HG03103 (cell line): ENCODE measurements at regions not wholly inside any gene's neighbourhood (a gene's known extent, or its start where the extent isn't known, plus 50 kb on each side); places are given as distances from the start of the nearest gene placed in this dataset.
A peak's percentile ranks its signal among the peaks of the same experiment; 100 is the strongest.

Experiments
- ATAC-seq: cut with Tn5 transposase; IDR thresholded peaks from one replicate; pipeline ENCODE4 v1.9.1; 2021; ENCODE audit warnings: low read depth; ENCODE audit not compliant: unreplicated experiment

DNA sequence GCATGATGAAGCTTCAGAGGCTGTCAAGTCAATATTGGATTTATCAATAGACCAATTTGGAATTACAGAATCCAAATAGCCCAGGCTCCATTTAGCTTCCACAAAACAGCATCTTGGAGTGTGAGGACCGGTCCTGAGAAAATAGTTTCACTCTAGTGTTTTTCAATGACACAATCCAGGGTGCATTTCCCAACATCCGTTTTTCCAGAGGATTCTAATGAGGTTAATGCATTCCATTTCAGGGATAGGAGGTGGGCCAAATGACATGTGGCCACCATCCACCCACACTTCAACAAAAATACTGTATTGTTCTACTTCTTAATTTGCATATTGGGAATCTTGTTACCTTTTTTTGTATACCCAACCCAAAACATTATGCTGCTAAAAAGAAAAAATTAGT is 229.8 kb upstream of the LDB2 start:
- ATAC-seq: no peak

DNA sequence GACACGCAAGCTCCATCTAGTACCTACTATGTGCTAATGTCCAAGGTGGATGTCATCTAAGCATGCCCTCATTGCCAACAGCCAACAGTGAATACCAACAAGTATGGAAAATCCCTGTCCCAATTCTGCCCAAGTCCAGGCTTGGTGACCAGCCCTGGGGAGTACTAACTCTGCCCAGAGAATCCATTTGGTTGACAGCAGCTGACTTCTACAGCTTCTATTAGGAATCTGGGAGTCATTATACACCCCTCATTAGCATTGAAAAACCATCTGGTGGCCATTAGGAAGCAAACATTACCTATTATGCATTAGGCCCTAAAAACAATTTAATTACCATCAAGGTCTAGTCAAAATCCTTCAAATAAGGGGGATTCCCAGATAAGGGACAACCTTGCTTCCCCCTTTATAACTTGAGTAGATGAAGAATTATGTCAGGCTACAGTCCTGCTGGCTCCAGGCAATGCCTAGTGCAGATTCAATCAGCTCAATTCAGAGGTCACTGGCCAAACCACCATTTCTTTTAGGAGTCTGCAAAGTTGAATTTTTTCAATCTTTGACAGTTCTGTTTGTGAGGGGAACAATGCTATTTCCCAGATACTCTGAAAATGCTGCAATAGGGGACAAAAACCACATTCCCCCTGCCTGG is 228.0 kb upstream of the LDB2 start:
- ATAC-seq: no peak

DNA sequence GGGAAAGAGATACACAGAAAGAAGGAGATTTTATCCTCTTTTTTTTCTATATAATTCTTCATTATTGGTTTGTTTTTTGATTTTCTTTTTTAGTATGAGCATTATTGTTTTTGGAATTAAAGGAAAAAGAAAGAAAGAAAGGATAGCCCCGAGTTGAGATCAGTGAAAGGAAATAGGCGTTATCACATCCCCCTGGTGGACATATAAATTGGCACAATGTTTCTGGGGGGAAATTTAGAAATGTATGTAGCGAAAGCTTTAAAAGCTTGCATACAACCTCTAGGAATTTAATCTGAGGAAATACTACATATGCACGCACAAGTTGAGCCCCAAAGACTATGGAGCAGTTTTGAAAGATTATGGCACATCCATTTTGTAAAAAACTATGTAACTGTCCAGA is 226.3 kb upstream of the LDB2 start:
- no peak for ATAC-seq

DNA sequence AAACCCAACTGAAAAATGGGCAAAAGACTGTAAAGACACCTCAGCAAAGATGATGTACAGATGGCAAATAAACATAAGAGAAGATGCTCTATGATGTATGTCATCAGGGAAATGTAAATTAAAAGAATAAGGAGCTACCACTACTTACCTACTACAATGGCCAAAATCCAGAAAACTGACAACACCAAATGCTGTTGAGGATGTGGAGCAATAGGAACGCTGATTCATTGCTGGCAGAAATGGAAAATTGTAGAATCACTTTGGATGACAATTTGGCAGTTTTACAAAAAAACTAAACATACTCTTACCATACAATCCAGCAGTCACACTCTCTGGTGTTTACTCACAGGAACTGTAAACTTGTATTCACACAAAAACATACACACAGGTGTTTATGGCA is 222.3 kb upstream of the LDB2 start:
- no peak for ATAC-seq

DNA sequence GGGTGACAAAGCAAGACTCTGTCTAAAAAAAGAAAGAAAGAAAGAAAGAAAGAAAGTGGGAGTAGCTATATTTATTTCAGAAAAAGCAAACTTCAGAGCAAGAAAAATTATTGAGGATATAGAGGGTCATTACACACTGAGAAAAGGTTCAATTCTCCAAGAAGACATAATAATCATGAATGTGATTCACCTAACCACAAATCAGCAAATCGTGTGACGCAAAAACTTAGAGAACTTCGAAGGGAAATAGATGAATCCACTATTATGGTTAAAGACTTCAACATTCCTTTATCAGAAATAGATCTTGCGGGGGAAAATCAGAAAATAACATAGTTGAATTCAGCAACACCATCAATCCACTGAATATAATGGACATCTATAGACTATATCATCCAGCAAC is 219.3 kb upstream of the LDB2 start:
- no peak for ATAC-seq

DNA sequence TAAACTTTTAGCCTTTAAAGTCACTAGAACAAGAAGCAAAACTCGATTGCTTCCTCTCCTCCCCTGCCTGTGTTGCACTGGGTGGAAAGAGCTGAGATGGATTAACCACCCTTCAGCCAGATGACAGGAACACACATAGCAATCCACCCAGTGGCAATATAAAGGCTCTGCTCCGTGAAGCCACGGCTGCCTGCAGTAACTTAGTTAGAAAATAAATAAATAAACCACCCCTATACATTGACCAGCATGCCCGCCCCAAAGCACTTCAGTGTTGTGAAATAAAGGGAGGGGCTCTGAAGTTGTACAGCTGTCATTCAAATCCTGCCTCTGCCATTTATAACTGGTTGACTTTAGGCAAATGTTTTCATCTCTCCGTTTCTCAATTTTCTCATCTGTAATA is 217.1 kb upstream of the LDB2 start:
- no peak for ATAC-seq

DNA sequence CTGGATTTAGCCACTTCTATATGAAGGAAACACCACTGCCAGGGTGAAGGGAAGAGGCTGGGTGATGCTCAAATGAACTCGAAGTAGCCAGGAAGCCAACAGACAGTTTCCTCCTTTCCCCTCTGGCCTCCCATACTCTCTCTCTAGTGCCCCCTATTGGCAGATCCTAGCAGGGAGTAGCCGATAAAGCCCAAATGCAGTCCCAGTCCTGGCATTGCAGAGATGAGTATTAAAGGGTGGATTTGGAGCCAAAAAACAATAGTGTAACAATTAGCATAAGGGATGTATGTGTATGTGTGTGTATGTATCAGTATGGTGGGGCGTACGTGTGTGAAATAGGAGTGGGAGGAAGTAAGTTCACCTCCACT is 213.8 kb upstream of the LDB2 start:
- no peak for ATAC-seq

DNA sequence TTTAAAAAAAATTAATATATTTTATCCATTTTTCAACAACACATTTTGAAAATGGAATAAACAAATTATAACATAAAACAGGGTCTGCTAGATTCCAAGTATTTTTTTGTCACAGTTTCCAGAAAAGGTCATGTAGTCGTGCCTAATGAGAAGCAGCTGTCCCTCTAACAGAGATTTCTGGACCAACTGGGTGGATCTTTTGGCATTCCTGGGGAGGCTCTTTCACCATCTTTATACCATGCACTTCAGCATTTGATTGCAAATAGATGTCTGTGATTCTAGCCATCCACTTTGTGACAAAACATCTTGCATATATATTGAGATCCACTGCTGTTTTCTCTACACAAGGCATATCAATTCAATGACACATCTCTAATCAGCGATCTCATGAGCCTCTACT is 210.7 kb upstream of the LDB2 start:
- ATAC-seq: no peak

DNA sequence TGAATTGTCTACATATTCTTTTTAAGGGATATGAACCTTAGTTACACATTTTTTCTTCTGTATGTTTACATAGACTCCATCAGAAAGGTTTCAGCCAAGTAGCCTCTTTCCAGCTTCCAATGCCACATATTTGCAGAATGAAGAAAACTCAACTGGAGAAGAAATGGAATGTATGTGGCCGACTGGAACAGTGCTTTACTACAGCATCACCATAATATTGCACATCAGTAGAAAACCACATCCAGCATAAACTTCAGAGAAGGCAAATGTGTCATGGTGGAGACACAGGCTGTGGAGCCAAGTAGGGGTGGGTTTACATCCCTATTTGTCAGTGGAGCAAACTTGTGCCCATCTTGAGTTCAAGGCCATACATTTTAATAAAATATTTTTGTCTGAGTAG is 204.8 kb upstream of the LDB2 start:
- no peak for ATAC-seq

DNA sequence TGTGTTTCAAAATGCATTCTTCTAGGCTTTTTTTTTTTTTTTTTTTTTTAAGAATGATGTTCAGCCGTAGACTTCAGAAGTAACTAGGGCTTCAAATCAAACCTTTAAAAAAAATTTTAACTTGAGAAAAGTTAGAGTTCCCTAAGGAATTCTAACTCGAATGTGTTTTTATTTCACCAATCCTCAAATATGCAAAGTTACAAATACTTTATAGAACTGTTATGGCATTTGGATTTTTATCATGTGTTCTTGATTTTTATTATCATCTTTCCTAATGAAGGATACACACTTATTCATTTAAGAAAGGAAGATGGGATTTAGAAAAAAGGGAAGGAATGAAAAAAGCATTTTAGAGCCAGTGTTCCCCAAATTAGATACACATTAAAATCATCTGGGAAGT is 200.6 kb upstream of the LDB2 start:
- no peak for ATAC-seq

DNA sequence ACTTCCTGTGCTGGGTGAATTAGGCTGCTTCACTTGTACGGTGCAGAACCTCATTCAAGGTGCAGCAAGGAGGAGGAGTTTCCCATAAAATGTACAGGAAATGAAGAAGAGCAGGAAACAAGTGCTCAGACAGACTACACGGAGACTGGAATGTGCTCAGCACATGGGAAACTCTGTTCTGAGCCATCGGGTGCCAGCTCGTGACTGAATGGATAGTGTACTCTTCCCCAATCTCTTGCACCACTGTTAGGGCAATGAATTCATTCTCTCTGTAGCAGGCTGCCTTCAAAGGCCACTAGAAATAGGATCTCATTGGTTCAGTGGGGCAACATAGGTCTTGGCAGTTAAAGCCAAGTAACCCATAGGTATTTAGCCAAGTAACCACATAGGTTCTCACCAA is 200.0 kb upstream of the LDB2 start:
- no peak for ATAC-seq

DNA sequence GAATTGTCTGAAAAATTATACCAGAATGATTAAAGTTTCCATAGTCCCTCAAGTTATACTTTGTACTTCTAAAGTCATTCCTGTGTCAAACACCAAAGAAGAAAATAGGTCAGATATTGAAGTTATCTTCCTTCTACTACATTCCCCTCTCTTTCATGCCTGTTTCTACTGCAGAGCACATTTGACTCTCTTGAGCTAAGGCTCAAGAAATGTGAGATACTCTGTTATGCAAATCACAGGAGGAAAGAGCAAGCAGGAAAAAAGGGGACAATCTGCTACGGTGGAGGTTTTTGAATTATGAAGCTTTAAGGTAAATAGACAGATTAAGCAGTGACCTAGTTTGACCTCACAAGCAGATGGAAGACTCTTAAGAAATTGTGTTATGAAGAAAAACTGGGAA is 198.9 kb upstream of the LDB2 start:
- ATAC-seq: no peak

DNA sequence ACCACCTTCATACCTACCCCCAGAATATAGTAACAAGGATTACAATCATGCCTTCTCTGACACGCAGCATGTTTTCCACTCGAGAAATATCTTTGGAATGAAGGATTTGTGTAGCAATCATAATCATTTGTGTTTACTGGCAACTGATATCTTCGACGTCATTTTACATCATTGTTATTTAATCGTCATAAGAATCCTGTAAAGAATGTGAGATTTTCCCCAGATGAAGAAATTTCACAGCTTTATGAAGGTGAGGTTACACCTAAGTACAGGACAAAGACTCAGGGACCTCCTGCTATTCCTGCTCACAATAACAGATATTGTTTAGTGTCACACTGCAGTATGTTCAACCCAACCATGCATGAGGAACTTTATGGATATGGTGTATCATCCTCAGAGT is 198.2 kb upstream of the LDB2 start:
- ATAC-seq: no peak

DNA sequence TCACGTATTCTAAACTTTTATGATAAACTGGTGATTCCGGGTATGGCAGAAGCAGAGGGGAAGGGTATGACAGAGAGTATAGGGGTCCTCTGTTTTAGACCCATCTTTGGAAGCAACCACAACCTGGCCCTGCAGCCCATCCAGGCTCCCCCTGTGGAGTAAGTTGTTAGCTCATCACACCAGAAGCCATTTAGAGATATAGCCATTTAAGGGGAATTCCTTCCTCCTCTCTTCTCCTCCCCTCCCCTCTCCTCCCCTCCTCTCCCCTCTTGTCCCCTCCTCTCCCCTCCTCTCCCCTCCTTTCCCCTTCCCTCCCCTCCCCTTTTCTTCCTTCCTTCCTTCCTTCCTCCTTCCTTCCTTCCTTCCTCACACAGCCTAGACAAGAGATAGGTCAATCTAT is 197.3 kb upstream of the LDB2 start:
- no peak for ATAC-seq

DNA sequence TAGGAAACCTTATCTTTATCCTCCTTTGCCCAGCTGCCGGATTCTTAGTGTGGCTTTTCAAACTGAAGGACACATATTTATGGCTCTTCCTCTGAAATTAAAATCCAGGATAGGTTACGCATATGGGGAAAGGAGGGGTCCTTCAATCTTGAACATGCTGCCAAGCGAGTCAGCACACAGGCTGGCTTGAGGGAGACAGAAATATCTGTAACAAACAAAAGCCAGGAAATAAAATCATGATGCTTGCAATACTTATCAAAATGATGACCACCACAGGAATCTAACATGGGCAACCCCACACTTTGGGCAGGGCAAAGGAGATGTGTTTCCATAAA is 196.4 kb upstream of the LDB2 start:
- ATAC-seq: no peak

DNA sequence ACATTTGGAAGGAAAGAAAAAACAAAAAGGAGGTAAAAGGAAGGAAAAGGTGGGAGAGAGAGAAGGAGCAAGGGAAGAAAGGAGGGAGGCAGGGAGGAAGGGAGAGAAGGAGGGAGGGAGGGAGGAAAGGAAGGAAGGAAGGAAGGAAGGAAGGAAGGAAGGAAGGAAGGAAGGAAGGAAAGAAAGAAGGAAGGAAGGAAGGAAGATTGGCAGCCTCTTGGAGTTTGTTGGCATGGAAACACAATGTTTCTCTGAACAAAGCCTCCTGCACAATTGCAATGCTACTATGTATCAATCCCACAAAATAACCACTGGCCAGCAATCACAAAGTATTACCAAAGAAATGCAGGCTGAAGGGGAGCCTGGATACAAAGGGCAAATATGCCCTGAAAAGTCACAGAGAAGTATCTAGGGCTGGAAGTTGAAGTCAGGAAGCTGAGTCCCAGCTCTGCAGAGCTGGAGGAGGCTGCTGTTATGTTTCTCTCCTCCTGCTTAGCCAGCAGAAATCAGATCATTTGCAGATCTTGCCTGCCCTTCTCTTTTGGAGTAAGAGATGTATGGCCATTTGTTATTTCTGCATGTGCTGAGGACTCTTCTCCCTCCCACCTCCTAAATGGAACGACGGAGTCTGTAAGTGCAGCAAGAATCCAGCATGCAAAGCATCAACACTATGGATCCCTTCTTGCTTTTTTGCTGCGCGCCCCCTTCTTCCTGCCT is 195.9 kb upstream of the LDB2 start:
- ATAC-seq: no peak

DNA sequence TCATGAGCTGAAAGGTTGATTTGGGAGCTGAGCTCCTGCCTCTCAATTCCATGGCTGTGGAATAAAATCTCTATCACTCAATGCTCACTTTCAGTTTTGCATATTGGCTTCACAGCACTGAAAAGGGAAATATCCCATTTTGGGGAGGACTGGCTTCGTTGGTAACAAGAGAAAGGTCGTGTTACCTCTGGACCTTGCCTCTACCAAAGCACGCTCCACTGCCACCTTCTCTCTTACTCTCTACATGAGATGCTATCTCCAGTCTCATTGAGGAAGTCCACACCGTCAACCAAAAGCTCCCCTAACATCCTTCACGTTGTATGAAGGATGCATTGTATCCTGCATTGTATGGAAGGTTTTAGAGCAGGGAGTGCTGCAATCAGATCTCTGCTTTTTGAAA is 195.0 kb upstream of the LDB2 start:
- ATAC-seq: no peak

DNA sequence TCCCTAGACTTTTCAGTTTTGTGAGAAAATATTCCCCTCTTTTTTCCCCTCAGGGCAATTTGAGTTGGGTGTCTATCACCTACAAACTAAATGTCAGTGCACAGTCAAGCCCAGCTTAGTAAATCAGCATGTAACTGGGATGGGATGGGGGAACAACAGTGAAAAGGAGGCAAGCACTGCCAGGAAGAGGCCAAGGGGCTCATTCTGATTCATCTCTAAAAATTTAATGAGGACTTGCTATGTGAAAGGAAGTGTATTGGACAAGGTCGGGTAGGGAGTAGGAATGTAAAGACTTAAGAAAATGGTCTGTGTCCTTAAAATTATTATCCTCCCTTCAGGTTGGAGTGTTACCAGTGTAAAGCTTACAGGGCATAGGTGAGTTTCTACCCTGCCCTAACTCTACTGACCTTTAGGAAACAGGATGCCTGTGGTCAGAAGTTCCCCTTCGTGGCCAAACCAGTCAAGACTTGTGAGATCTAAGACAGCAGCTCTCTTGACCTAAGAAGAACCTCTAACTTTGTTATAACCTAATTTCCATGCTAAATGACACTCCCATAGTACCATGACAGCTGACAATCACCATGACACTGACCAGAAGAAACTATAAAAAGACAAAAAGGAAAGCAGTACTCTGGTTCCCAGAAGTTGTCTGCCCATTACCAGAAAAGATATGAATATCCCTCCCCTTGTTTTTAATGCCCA is 194.4 kb upstream of the LDB2 start:
- peak; percentile 58 for ATAC-seq

DNA sequence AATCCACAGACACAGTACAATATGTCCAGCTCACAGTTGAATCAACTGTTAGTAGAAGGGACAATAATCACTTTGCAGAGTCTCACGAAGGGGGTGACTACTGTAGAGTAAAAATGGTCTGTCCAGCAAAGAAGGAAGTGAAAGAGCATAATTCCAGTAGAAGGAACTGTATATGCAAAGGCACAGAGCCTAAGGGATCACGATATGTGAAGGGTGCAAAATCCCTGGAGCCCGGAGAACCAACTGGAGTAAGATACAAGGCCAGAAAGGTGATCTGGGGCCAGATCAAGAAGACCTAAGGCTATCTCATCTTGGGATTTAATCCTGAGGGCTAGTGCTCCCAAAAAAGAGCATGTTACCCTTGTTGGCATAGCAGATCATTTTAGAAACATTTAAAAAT is 192.7 kb upstream of the LDB2 start:
- no peak for ATAC-seq

DNA sequence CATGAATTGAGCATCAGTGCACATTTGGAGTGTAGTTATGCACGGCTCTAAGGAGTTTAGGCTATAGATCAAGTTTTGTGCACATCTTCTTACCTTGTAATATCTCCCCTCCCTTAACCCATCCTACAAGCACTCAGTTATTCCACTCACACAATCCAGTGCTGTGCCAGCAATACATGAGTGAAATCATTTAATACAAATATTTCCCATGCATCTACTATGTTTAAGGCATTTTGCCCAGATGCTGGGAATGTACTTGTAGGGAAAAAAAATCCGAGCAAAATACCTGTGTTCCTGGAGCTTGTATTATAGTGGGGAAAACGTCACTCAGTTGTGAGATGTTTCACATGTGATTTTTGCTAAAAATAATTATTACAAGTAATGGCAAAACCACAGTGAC is 191.6 kb upstream of the LDB2 start:
- no peak for ATAC-seq

DNA sequence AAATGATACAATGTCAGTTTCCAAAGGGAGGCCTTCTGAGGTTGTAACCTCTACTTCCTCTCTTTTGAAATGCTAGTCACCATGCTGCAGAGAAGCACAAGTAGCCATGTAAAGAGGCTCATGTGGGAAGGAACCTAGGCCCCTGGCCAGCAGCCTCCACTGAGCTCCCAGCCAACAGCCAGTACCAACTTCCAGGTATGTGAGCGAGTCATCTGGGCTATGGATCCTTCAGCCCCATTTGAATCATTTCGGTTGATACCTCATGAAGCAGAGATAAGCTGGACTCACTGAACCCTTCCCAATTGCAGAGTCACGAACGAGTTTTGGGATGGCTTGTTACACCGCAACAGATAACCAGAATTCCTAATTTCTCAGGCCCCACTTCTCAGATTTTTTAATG is 187.0 kb upstream of the LDB2 start:
- no peak for ATAC-seq

DNA sequence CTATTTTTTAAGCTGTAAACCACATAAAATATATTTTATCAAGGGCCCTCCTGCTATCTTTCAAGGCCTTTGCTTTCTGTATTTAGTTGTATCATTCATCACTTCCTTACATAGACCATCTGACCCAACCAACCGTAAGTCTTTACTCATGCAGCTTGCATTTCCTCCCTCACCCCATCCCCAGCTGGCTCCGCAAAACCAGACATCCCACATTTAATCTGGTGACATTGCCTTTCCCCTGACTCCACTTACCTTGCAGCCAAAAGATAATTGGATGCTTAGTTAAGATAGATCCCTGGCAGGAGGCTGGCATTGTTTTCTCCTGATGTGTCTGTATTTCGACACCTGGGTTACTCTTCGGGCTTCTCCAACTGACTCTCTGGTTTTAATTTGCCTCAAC is 183.7 kb upstream of the LDB2 start:
- ATAC-seq: no peak
